ENCODE measurements at regions not wholly inside any gene's neighbourhood (a gene's known extent, or its start where the extent isn't known, plus 50 kb on each side); places are given as distances from the start of the nearest gene placed in this dataset.

- Histone ChIP-seq H3K36me3 (ENCODE audit: control insufficient read depth, insufficient read depth, low read length) (no peaks in the 10 kb centered on the region), H3K27me3 (replicated peaks; ENCODE audit: control insufficient read depth, insufficient read depth, low read length) (no peaks in the 10 kb centered on the region), H3K4me3 (replicated peaks; ENCODE audit: low read depth, low read length) (no peak overlapping the region)
- no peak for TF ChIP-seq CTCF (IDR thresholded peaks at IDR 0.05; ENCODE audit: insufficient read depth, low read length, poor library complexity, severe bottlenecking)
- DNase-seq (ENCODE audit: extremely low read depth, insufficient read length): no peak
These were observed 375.2 kb downstream of the DUSP6 start for GRCh38 chr12:88977115-88977514.

GRCh38 chr12:88973998-88974397 is 378.3 kb downstream of the DUSP6 start:
- no peaks in the 10 kb centered on the region for H3K27me3 ChIP-seq (replicated peaks; ENCODE audit: control insufficient read depth, insufficient read depth, low read length)
- H3K4me3 ChIP-seq (replicated peaks; ENCODE audit: low read depth, low read length): no peak overlapping the region
- no peak for TF ChIP-seq CTCF (IDR thresholded peaks at IDR 0.05; ENCODE audit: insufficient read depth, low read length, poor library complexity, severe bottlenecking)
- no peaks in the 10 kb centered on the region for H3K36me3 ChIP-seq (ENCODE audit: control insufficient read depth, insufficient read depth, low read length)
- no peak for DNase-seq (ENCODE audit: extremely low read depth, insufficient read length)

- DNase-seq (ENCODE audit: extremely low read depth, insufficient read length): no peak
- TF ChIP-seq CTCF (IDR thresholded peaks at IDR 0.05; ENCODE audit: insufficient read depth, low read length, poor library complexity, severe bottlenecking): no peak
- H3K27me3 ChIP-seq (replicated peaks; ENCODE audit: control insufficient read depth, insufficient read depth, low read length): no peaks in the 10 kb centered on the region
- no peaks in the 10 kb centered on the region for H3K36me3 ChIP-seq (ENCODE audit: control insufficient read depth, insufficient read depth, low read length)
- no peak overlapping the region for H3K4me3 ChIP-seq (replicated peaks; ENCODE audit: low read depth, low read length)
These were observed 381.6 kb downstream of the DUSP6 start for GRCh38 chr12:88970740-88971139.

- H3K4me3 ChIP-seq (replicated peaks; ENCODE audit: low read depth, low read length): no peak overlapping the region
- no peaks in the 10 kb centered on the region for H3K27me3 ChIP-seq (replicated peaks; ENCODE audit: control insufficient read depth, insufficient read depth, low read length)
- TF ChIP-seq CTCF (IDR thresholded peaks at IDR 0.05; ENCODE audit: insufficient read depth, low read length, poor library complexity, severe bottlenecking): no peak
- no peak for DNase-seq (ENCODE audit: extremely low read depth, insufficient read length)
- no peaks in the 10 kb centered on the region for H3K36me3 ChIP-seq (ENCODE audit: control insufficient read depth, insufficient read depth, low read length)
These were observed 383.2 kb downstream of the DUSP6 start for GRCh38 chr12:88969127-88969526.

GRCh38 chr12:88960213-88960878 is 380.1 kb upstream of the KITLG start:
- Histone ChIP-seq H3K36me3 (ENCODE audit: control insufficient read depth, insufficient read depth, low read length) (no peaks in the 10 kb centered on the region), H3K27me3 (replicated peaks; ENCODE audit: control insufficient read depth, insufficient read depth, low read length) (no peaks in the 10 kb centered on the region), H3K4me3 (replicated peaks; ENCODE audit: low read depth, low read length) (no peak overlapping the region)
- no peak for DNase-seq (ENCODE audit: extremely low read depth, insufficient read length)
- TF ChIP-seq CTCF (IDR thresholded peaks at IDR 0.05; ENCODE audit: insufficient read depth, low read length, poor library complexity, severe bottlenecking): no peak

GRCh38 chr12:88958946-88959345 is 378.7 kb upstream of the KITLG start:
- no peak overlapping the region for H3K4me3 ChIP-seq (replicated peaks; ENCODE audit: low read depth, low read length)
- no peaks in the 10 kb centered on the region for H3K27me3 ChIP-seq (replicated peaks; ENCODE audit: control insufficient read depth, insufficient read depth, low read length)
- no peaks in the 10 kb centered on the region for H3K36me3 ChIP-seq (ENCODE audit: control insufficient read depth, insufficient read depth, low read length)
- DNase-seq (ENCODE audit: extremely low read depth, insufficient read length): no peak
- TF ChIP-seq CTCF (IDR thresholded peaks at IDR 0.05; ENCODE audit: insufficient read depth, low read length, poor library complexity, severe bottlenecking): no peak

Measured in GM06990 (cell line).